Epithelial cell of proximal tubule (primary cell): ENCODE measurements at regions not wholly inside any gene's neighbourhood (a gene's known extent, or its start where the extent isn't known, plus 50 kb on each side); places are given as distances from the start of the nearest gene placed in this dataset.
"Not testable (repeated sequence)": the region's sequence is repeated elsewhere in the genome, so short reads cannot be mapped to it uniquely, and the experiment has no call there.

ENCODE experiments used
- DNase-seq: peaks from one replicate; pipeline ENCODE4 v3.0.0-alpha.2; 2011; ENCODE audit warnings: low read depth
- H3K4me3 ChIP-seq: 2 replicates; pipeline ENCODE4 v1.5.1; 2011; ENCODE audit warnings: low read depth, mild to moderate bottlenecking, low read length
- TF ChIP-seq, protein P1 (sequence below): conservative IDR thresholded peaks from 2 replicates; pipeline ENCODE4 v1.5.1; 2012; ENCODE audit warnings: low read depth, mild to moderate bottlenecking, low read length

DNA sequence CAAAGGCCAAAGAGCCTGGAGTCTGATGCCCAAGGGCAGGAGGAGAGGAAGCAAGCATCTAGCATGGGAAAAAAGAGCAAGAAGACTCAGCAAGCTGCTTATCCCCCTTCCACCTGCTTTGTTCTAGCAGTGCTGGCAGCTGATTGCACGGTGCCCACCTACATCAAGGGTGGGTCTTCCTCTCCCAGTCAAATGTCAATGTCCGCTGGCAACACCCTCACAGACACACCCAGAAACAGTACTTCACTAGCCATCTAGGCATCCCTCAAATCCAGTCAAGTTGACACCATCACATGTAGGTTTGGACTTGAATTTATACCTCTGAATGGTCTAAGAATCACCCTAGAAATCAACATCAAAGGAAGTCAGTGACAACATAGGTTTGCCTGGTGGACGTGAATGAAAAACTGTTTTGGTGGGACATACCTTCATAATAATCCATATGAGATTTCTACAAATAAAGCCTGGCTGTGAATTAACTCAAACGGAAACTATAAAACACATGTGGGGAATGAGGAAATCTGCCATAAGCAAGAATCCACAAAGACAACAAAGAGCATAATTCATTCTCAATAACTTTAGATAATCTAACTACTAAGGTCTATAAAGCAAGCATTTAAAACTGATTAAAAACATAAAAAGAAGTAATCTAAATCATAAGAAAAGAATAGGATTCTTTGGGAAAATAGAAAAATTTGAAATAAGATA is 185.8 kb upstream of the JADE1 start:
- H3K4me3 ChIP-seq, result no peak overlapping the region
- TF ChIP-seq, protein P1, sequence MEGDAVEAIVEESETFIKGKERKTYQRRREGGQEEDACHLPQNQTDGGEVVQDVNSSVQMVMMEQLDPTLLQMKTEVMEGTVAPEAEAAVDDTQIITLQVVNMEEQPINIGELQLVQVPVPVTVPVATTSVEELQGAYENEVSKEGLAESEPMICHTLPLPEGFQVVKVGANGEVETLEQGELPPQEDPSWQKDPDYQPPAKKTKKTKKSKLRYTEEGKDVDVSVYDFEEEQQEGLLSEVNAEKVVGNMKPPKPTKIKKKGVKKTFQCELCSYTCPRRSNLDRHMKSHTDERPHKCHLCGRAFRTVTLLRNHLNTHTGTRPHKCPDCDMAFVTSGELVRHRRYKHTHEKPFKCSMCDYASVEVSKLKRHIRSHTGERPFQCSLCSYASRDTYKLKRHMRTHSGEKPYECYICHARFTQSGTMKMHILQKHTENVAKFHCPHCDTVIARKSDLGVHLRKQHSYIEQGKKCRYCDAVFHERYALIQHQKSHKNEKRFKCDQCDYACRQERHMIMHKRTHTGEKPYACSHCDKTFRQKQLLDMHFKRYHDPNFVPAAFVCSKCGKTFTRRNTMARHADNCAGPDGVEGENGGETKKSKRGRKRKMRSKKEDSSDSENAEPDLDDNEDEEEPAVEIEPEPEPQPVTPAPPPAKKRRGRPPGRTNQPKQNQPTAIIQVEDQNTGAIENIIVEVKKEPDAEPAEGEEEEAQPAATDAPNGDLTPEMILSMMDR, result no peak

GRCh38 chr4:128620279-128620965 is 189.1 kb upstream of the JADE1 start:
- not testable (repeated sequence) for H3K4me3 ChIP-seq

More for the DNA sequence above, 185.8 kb upstream of the JADE1 start:
- DNase-seq, result no peak

GRCh38 chr4:128615197-128615596 is 194.3 kb upstream of the JADE1 start:
- TF ChIP-seq, protein P1, result no peak
- H3K4me3 ChIP-seq, result no peak overlapping the region
- DNase-seq, result no peak

More at GRCh38 chr4:128620279-128620965, 189.1 kb upstream of the JADE1 start:
- DNase-seq, result not testable (repeated sequence)

DNA sequence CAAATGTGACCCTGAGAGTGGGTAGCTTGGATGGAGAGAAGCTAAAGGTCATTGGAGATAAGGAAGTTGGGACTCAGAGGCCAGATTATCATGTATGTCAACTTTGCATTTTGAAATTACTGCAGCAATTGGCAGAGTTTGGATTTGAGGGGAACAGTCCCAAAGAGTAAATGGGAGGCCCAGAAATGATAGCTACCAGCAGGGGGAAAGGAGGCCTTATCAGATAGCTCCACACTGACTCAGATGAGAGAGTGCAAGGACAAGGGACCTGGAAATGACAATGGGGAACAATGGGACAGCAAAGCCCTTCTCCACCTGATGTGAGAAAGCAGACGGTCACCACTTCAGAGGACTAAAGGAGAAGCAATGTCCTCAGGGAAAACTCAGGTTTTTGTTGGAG is 201.5 kb upstream of the JADE1 start:
- no peak for DNase-seq
- TF ChIP-seq, protein P1, result peak; percentile 42
- no peak overlapping the region for H3K4me3 ChIP-seq

- no peak overlapping the region for H3K4me3 ChIP-seq
Observed at GRCh38 chr4:128606173-128606572, 203.3 kb upstream of the JADE1 start.

DNA sequence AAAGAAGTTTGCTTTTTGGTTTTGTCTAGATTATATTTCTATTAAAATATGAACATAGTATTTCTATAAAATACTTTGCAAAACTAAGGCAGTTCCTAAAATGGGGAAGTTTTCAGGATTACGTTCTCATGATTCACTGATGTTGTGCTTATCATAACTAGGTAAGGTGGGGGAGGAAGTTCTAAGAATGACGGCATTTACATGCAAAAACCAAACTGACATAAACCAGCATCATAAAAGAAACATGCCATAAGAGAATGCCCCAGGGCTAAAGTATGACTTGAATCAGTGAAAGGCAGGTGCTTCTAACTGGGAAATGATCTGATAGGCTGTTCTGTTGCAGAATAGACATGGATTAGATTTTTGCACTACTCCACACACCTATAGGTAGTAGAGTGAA is 204.7 kb upstream of the JADE1 start:
- TF ChIP-seq, protein P1, result no peak
- no peak overlapping the region for H3K4me3 ChIP-seq
- DNase-seq, result no peak

More at GRCh38 chr4:128606173-128606572, 203.3 kb upstream of the JADE1 start:
- TF ChIP-seq, protein P1, result no peak
- DNase-seq, result no peak

DNA sequence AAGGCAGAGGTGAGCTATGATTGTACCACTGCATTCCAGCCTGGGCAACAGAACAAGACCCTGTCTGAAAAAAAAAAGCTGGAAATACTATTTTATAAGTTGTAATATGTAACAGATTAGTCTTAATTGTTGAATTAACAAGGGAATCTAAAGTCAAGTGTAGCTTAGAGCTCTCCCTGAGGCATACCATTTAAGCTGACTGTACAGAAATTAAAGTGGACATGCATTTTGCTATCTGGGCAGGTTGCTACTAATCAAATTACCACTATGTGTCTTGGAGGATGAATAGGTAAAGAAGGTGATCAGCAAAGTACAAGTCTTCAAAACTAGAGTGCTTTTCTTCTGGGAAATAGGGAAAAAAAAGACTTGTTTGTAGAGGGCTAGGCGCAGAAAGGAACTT is 205.3 kb upstream of the JADE1 start:
- TF ChIP-seq, protein P1, result no peak
- H3K4me3 ChIP-seq, result no peak overlapping the region
- DNase-seq, result no peak
